Embryonic facial prominence (tissue), 1 donor: ENCODE measurements at regions not wholly inside any gene's neighbourhood (a gene's known extent, or its start where the extent isn't known, plus 50 kb on each side); places are given as distances from the start of the nearest gene placed in this dataset.
"Not testable (repeated sequence)": the region's sequence is repeated elsewhere in the genome, so short reads cannot be mapped to it uniquely, and the experiment has no call there.

ENCODE experiments used
- DNase-seq: peaks from one replicate; pipeline ENCODE4 v3.0.0-alpha.2; 2016; ENCODE audit errors: extremely low spot score

- no peak for DNase-seq
These were observed 673.0 kb upstream of the FLRT2 start for GRCh38 chr14:84856751-84857534.

- no peak for DNase-seq
These were observed 672.4 kb upstream of the FLRT2 start for GRCh38 chr14:84857571-84857970.

- no peak for DNase-seq
These were observed 670.8 kb upstream of the FLRT2 start for GRCh38 chr14:84859116-84859515.

- DNase-seq, result no peak
These were observed 665.2 kb upstream of the FLRT2 start for GRCh38 chr14:84864548-84865271.

- DNase-seq, result no peak
These were observed 658.2 kb upstream of the FLRT2 start for GRCh38 chr14:84871734-84872133.

- no peak for DNase-seq
These were observed 655.5 kb upstream of the FLRT2 start for GRCh38 chr14:84874436-84874835.

GRCh38 chr14:84877061-84877460, 652.9 kb upstream of the FLRT2 start:
- DNase-seq, result no peak

- no peak for DNase-seq
These were observed 647.1 kb upstream of the FLRT2 start for GRCh38 chr14:84882830-84883229.

- no peak for DNase-seq
These were observed 644.9 kb upstream of the FLRT2 start for GRCh38 chr14:84885061-84885460.

- DNase-seq, result no peak
These were observed 638.5 kb upstream of the FLRT2 start for GRCh38 chr14:84891404-84891803.

- no peak for DNase-seq
These were observed 635.7 kb upstream of the FLRT2 start for GRCh38 chr14:84894254-84894653.

GRCh38 chr14:84922370-84922769, 607.6 kb upstream of the FLRT2 start:
- DNase-seq, result no peak

GRCh38 chr14:84926656-84927055, 603.3 kb upstream of the FLRT2 start:
- DNase-seq, result no peak

- no peak for DNase-seq
These were observed 602.7 kb upstream of the FLRT2 start for GRCh38 chr14:84927096-84927827.

GRCh38 chr14:84929086-84929485, 600.9 kb upstream of the FLRT2 start:
- DNase-seq, result no peak

- DNase-seq, result no peak
These were observed 600.1 kb upstream of the FLRT2 start for GRCh38 chr14:84929834-84930233.

GRCh38 chr14:84937016-84937415, 592.9 kb upstream of the FLRT2 start:
- DNase-seq, result no peak

- DNase-seq, result no peak
These were observed 592.5 kb upstream of the FLRT2 start for GRCh38 chr14:84937449-84937848.

GRCh38 chr14:84944901-84945300, 585.0 kb upstream of the FLRT2 start:
- not testable (repeated sequence) for DNase-seq

GRCh38 chr14:84959851-84960520, 570.0 kb upstream of the FLRT2 start:
- DNase-seq, result no peak

GRCh38 chr14:84961637-84962036, 568.3 kb upstream of the FLRT2 start:
- no peak for DNase-seq

- no peak for DNase-seq
These were observed 566.4 kb upstream of the FLRT2 start for GRCh38 chr14:84963518-84963917.
